Effector memory CD4-positive, alpha-beta T cell (primary cell): ENCODE measurements at regions not wholly inside any gene's neighbourhood (a gene's known extent, or its start where the extent isn't known, plus 50 kb on each side); places are given as distances from the start of the nearest gene placed in this dataset.

Experiments used
- DNase-seq, 3 donors: peaks; one replicate each; pipeline ENCODE4 v3.0.0-alpha.2; 2020
- H3K27ac ChIP-seq: 2 replicates; pipeline ENCODE4 v1.7.0; 2013; ENCODE audit warnings: mild to moderate bottlenecking, low read length, moderate library complexity; ENCODE audit not compliant: insufficient read depth, poor library complexity, severe bottlenecking
- H3K27me3 ChIP-seq: replicated peaks from 2 replicates; pipeline ENCODE4 v1.7.0; 2013; ENCODE audit warnings: mild to moderate bottlenecking, low read length; ENCODE audit not compliant: insufficient read depth, control insufficient read depth, poor library complexity, severe bottlenecking
- H3K36me3 ChIP-seq: 2 replicates; pipeline ENCODE4 v1.7.0; 2013; ENCODE audit warnings: mild to moderate bottlenecking, low read length, moderate library complexity; ENCODE audit not compliant: control insufficient read depth, insufficient read depth
- H3K4me1 ChIP-seq: 2 replicates; pipeline ENCODE4 v1.7.0; 2013; ENCODE audit warnings: low read length, mild to moderate bottlenecking; ENCODE audit not compliant: control insufficient read depth, insufficient read depth, poor library complexity, severe bottlenecking
- H3K4me3 ChIP-seq: 2 replicates; pipeline ENCODE4 v1.7.0; 2013; ENCODE audit warnings: low read length, low read depth, mild to moderate bottlenecking; ENCODE audit not compliant: insufficient read depth, poor library complexity, severe bottlenecking
- H3K9me3 ChIP-seq: 2 replicates; pipeline ENCODE4 v1.7.0; 2013; ENCODE audit warnings: mild to moderate bottlenecking, low read length, moderate library complexity; ENCODE audit not compliant: control insufficient read depth

GRCh38 chr4:20617678-20618396 is 82.4 kb upstream of the PACRGL start:
- Histone ChIP-seq H3K4me1 (no peaks in the 10 kb centered on the region), H3K9me3 (no peaks in the 10 kb centered on the region), H3K27me3 (no peaks in the 10 kb centered on the region), H3K27ac (no peak overlapping the region), H3K4me3 (no peak overlapping the region), H3K36me3 (no peaks in the 10 kb centered on the region)
- DNase-seq: no peak

GRCh38 chr4:20618731-20619130 is 81.5 kb upstream of the PACRGL start:
- H3K4me3 ChIP-seq: no peak overlapping the region
- no peak overlapping the region for H3K27ac ChIP-seq
- no peaks in the 10 kb centered on the region for H3K4me1 ChIP-seq
- no peak for DNase-seq
- H3K9me3 ChIP-seq: no peaks in the 10 kb centered on the region
- no peaks in the 10 kb centered on the region for H3K27me3 ChIP-seq
- no peaks in the 10 kb centered on the region for H3K36me3 ChIP-seq

GRCh38 chr4:20621476-20621875 is 78.8 kb upstream of the PACRGL start:
- H3K27me3 ChIP-seq: no peaks in the 10 kb centered on the region
- H3K27ac ChIP-seq: no peak overlapping the region
- H3K4me1 ChIP-seq: no peaks in the 10 kb centered on the region
- H3K36me3 ChIP-seq: no peaks in the 10 kb centered on the region
- no peak overlapping the region for H3K4me3 ChIP-seq
- no peaks in the 10 kb centered on the region for H3K9me3 ChIP-seq
- DNase-seq: no peak

- H3K36me3 ChIP-seq: no peaks in the 10 kb centered on the region
- no peak overlapping the region for H3K27ac ChIP-seq
- H3K9me3 ChIP-seq: no peaks in the 10 kb centered on the region
- DNase-seq: no peak
- H3K4me1 ChIP-seq: no peaks in the 10 kb centered on the region
- H3K4me3 ChIP-seq: no peak overlapping the region
- H3K27me3 ChIP-seq: no peaks in the 10 kb centered on the region
Measured at GRCh38 chr4:20622701-20623100, 77.6 kb upstream of the PACRGL start.

- Histone ChIP-seq H3K27ac (no peak overlapping the region), H3K4me3 (no peak overlapping the region), H3K4me1 (no peaks in the 10 kb centered on the region), H3K9me3 (no peaks in the 10 kb centered on the region), H3K27me3 (no peaks in the 10 kb centered on the region), H3K36me3 (no peaks in the 10 kb centered on the region)
- DNase-seq: no peak
Measured at GRCh38 chr4:20623939-20624338, 76.3 kb upstream of the PACRGL start.

GRCh38 chr4:20624793-20625374 is 75.4 kb upstream of the PACRGL start:
- Histone ChIP-seq H3K27ac (no peak overlapping the region), H3K36me3 (no peaks in the 10 kb centered on the region), H3K27me3 (no peaks in the 10 kb centered on the region), H3K9me3 (no peaks in the 10 kb centered on the region), H3K4me1 (no peaks in the 10 kb centered on the region), H3K4me3 (no peak overlapping the region)
- no peak for DNase-seq

- no peak overlapping the region for H3K4me3 ChIP-seq
- DNase-seq: no peak
- no peak overlapping the region for H3K27ac ChIP-seq
- no peaks in the 10 kb centered on the region for H3K27me3 ChIP-seq
- H3K36me3 ChIP-seq: no peaks in the 10 kb centered on the region
- no peaks in the 10 kb centered on the region for H3K4me1 ChIP-seq
- H3K9me3 ChIP-seq: no peaks in the 10 kb centered on the region
Measured at GRCh38 chr4:20625426-20625825, 74.8 kb upstream of the PACRGL start.

GRCh38 chr4:20626326-20627005 is 73.8 kb upstream of the PACRGL start:
- DNase-seq: no peak
- Histone ChIP-seq H3K27me3 (no peaks in the 10 kb centered on the region), H3K9me3 (no peaks in the 10 kb centered on the region), H3K36me3 (no peaks in the 10 kb centered on the region), H3K4me1 (no peaks in the 10 kb centered on the region), H3K4me3 (no peak overlapping the region), H3K27ac (no peak overlapping the region)

- Histone ChIP-seq H3K9me3 (no peaks in the 10 kb centered on the region), H3K4me3 (no peak overlapping the region), H3K27ac (no peak overlapping the region), H3K4me1 (no peaks in the 10 kb centered on the region), H3K27me3 (no peaks in the 10 kb centered on the region), H3K36me3 (no peaks in the 10 kb centered on the region)
- DNase-seq: no peak
Measured at GRCh38 chr4:20627866-20628265, 72.4 kb upstream of the PACRGL start.
